HCT116 (cell line): ENCODE measurements at regions not wholly inside any gene's neighbourhood (a gene's known extent, or its start where the extent isn't known, plus 50 kb on each side); places are given as distances from the start of the nearest gene placed in this dataset.

Experiments used
- ATAC-seq: fragments of 200-7000 bp; cut with Tn5 transposase; 2 replicates; pipeline ENCODE4 v1.9.1; 2020; ENCODE audit warnings: mild to moderate bottlenecking, moderate library complexity
- BruUV-seq: library from RNA; stranded (reverse); fragments of 400-500 nt; replicated peaks from 2 replicates; lab custom pipeline; 2021; lab: Mats Ljungman, UMichigan
- CTCF ChIA-PET: fragments of 300-600 bp; sonication (Branson Sonifier 250); formaldehyde crosslinking; loops from one replicate; lab custom pipeline; 2021; ENCODE audit warnings: antibody characterized with exemption; lab: Charles Lee
- POLR2A ChIA-PET: fragments of 300-600, 350-600 bp; sonication (Branson Sonifier 250); formaldehyde crosslinking; loops from one replicate; lab custom pipeline; 2021; ENCODE audit warnings: antibody characterized with exemption; lab: Charles Lee
- RAD21 ChIA-PET, 2 experiments: fragments of 300-600 bp; sonication (Branson Sonifier 250); formaldehyde crosslinking; loops; one replicate each; lab custom pipeline; 2023; ENCODE audit warnings: low total read pairs in 2 of 2; ENCODE audit not compliant: uncharacterized antibody in 2 of 2, unreplicated experiment in 2 of 2, low non-redundant PET in 1 of 2; lab: Charles Lee
- DNase-seq: peaks from one replicate; pipeline ENCODE4 v3.0.0-alpha.2; 2010; ENCODE audit warnings: low read depth, low spot score
- H2AFZ ChIP-seq: fragments of 200-600 bp; shearing (Covaris generic), sonication (generic); 2 replicates; pipeline ENCODE4 v1.6.1; 2017; ENCODE audit warnings: low read depth, mixed run types, mixed read lengths, antibody characterized with exemption, low read length; ENCODE audit not compliant: poor library complexity, severe bottlenecking
- H3K27ac ChIP-seq: 2 replicates; pipeline ENCODE4 v1.5.1; 2012; ENCODE audit warnings: low read depth, low read length
- H3K27me3 ChIP-seq: fragments of 200-600 bp; sonication (generic); 2 replicates; pipeline ENCODE4 v1.6.1; 2016; ENCODE audit warnings: mixed run types, low read length, mixed read lengths; ENCODE audit not compliant: insufficient read depth
- H3K36me3 ChIP-seq, 2 experiments: fragments of 200-500 bp in 1 of 2; fragments of 200-600 bp in 1 of 2; sonication (Bioruptor generic) in 1 of 2; sonication (generic) in 1 of 2; 2 replicates each; pipeline versions ENCODE4 v1.5.1 to v1.6.1; 2014 to 2016; ENCODE audit warnings: low read length in 2 of 2, inconsistent platforms in 1 of 2, mixed read lengths in 1 of 2, mixed run types in 1 of 2; ENCODE audit not compliant: insufficient read depth in 2 of 2, control insufficient read depth in 1 of 2
- H3K4me1 ChIP-seq, 2 experiments: fragments of 200-600 bp in 1 of 2; sonication (generic) in 1 of 2; 2 replicates each; pipeline versions ENCODE4 v1.5.1 to v1.6.1; 2012 to 2017; ENCODE audit warnings: low read length in 2 of 2, inconsistent platforms in 1 of 2, mild to moderate bottlenecking in 1 of 2, mixed read lengths in 1 of 2, mixed run types in 1 of 2, moderate library complexity in 1 of 2; ENCODE audit not compliant: insufficient read depth in 2 of 2, control insufficient read depth in 1 of 2
- H3K4me2 ChIP-seq: fragments of 200-600 bp; sonication (generic); 2 replicates; pipeline ENCODE4 v1.6.1; 2017; ENCODE audit warnings: mixed run types, low read length, mixed read lengths
- H3K4me3 ChIP-seq, 2 experiments: fragments of 200-600 bp in 1 of 2; sonication (generic) in 1 of 2; replicated peaks in 1 of 2; 2 replicates each; pipeline ENCODE4 v1.5.1; 2011 to 2016; ENCODE audit warnings: low read length in 2 of 2, control low read depth in 1 of 2, low read depth in 1 of 2, mild to moderate bottlenecking in 1 of 2, mixed read lengths in 1 of 2, mixed run types in 1 of 2
- H3K79me2 ChIP-seq: fragments of 200-600 bp; sonication (generic); 2 replicates; pipeline ENCODE4 v1.6.1; 2017; ENCODE audit warnings: mild to moderate bottlenecking, mixed run types, low read length, moderate library complexity, mixed read lengths; ENCODE audit not compliant: insufficient read depth
- H3K9ac ChIP-seq: fragments of 200-600 bp; sonication (generic); 2 replicates; pipeline ENCODE4 v1.6.1; 2016; ENCODE audit warnings: low read length, mixed read lengths
- H3K9me2 ChIP-seq: fragments of 200-600 bp; sonication (generic), shearing (Covaris generic); 2 replicates; pipeline ENCODE4 v1.6.1; 2017; ENCODE audit warnings: mixed run types, mild to moderate bottlenecking, moderate library complexity; ENCODE audit not compliant: insufficient read depth
- H3K9me3 ChIP-seq, 2 experiments: fragments of 200-500 bp in 1 of 2; fragments of 200-600 bp in 1 of 2; sonication (Bioruptor generic) in 1 of 2; sonication (generic) in 1 of 2; 2 replicates each; pipeline ENCODE4 v1.6.1; 2014 to 2017; ENCODE audit warnings: low read length in 2 of 2, mixed read lengths in 2 of 2, inconsistent platforms in 1 of 2, low read depth in 1 of 2, mild to moderate bottlenecking in 1 of 2, mixed run types in 1 of 2, moderate library complexity in 1 of 2; ENCODE audit not compliant: control insufficient read depth in 1 of 2, insufficient read depth in 1 of 2
- H4K20me1 ChIP-seq: fragments of 200-600 bp; sonication (generic), shearing (Covaris generic); 2 replicates; pipeline ENCODE4 v1.6.1; 2017; ENCODE audit warnings: mixed run types, mild to moderate bottlenecking, moderate library complexity; ENCODE audit not compliant: insufficient read depth
- CBX3 ChIP-seq: IDR thresholded peaks from 2 replicates; pipeline ENCODE4 v1.6.1; 2012; ENCODE audit warnings: low read depth
- CEBPB ChIP-seq: IDR thresholded peaks from 2 replicates; pipeline ENCODE4 v1.6.1; 2012; ENCODE audit warnings: low read depth
- EGR1 ChIP-seq: IDR thresholded peaks from 2 replicates; pipeline ENCODE4 v1.6.1; 2012; ENCODE audit warnings: low read depth
- ELF1 ChIP-seq: IDR thresholded peaks from 2 replicates; pipeline ENCODE4 v1.6.1; 2012; ENCODE audit warnings: low read depth, borderline replicate concordance
- EZH2 ChIP-seq: fragments of 200-600 bp; sonication (generic); IDR thresholded peaks from 2 replicates; pipeline ENCODE4 v1.6.1; 2017; ENCODE audit warnings: antibody characterized with exemption, mixed run types
- FOSL1 ChIP-seq: IDR thresholded peaks from 2 replicates; pipeline ENCODE4 v1.6.1; 2012; ENCODE audit warnings: low read depth
- POLR2A ChIP-seq: IDR thresholded peaks from 2 replicates; pipeline ENCODE4 v1.7.0; 2011; ENCODE audit warnings: borderline replicate concordance; ENCODE audit not compliant: insufficient read depth, insufficient read length; ENCODE audit errors: extremely low read depth
- POLR2AphosphoS5 ChIP-seq: IDR thresholded peaks from 2 replicates; pipeline ENCODE4 v1.6.1; 2011; ENCODE audit warnings: mild to moderate bottlenecking, low read depth, low read length, moderate library complexity
- RAD21 ChIP-seq: IDR thresholded peaks from 2 replicates; pipeline ENCODE4 v1.6.1; 2012; ENCODE audit warnings: low read depth, mild to moderate bottlenecking
- SIN3A ChIP-seq: IDR thresholded peaks from 2 replicates; pipeline ENCODE4 v1.6.1; 2012; ENCODE audit warnings: low read depth
- TCF7L2 ChIP-seq: IDR thresholded peaks from 2 replicates; pipeline ENCODE4 v1.7.0; 2011; ENCODE audit warnings: borderline replicate concordance, inconsistent platforms; ENCODE audit not compliant: insufficient read depth, insufficient read length; ENCODE audit errors: extremely low read depth
- YY1 ChIP-seq: IDR thresholded peaks from 2 replicates; pipeline ENCODE4 v1.6.1; 2011; ENCODE audit warnings: low read length, low read depth, moderate library complexity, mild to moderate bottlenecking; ENCODE audit not compliant: insufficient replicate concordance; ENCODE audit errors: extremely low read depth
- ZFX ChIP-seq: fragments of 450-650 bp; IDR thresholded peaks from 2 replicates; pipeline ENCODE4 v1.6.1; 2017
- ZNF274 ChIP-seq: fragments of 200-500 bp; sonication (Bioruptor generic); IDR thresholded peaks from 2 replicates; pipeline ENCODE4 v1.6.1; 2014; ENCODE audit warnings: mild to moderate bottlenecking, low read depth, low read length, inconsistent platforms
- intact Hi-C: fragments of 100-400 bp; cut with micrococcal nuclease; formaldehyde crosslinking; loops from 2 replicates; pipeline ENCODE4 v1.10.0; 2022
- TF ChIP-seq, protein P1 (sequence below): IDR thresholded peaks from 2 replicates; pipeline ENCODE4 v1.6.1; 2012
- TF ChIP-seq, protein P2 (sequence below): IDR thresholded peaks from 2 replicates; pipeline ENCODE4 v1.6.1; 2012; ENCODE audit warnings: low read depth
- TF ChIP-seq, protein P3 (sequence below): IDR thresholded peaks from 2 replicates; pipeline ENCODE4 v1.6.1; 2011; ENCODE audit warnings: mild to moderate bottlenecking, low read length, moderate library complexity; ENCODE audit not compliant: insufficient replicate concordance; ENCODE audit errors: extremely low read depth
- TF ChIP-seq, protein P4 (sequence below): IDR thresholded peaks from 2 replicates; pipeline ENCODE4 v1.6.1; 2012
- TF ChIP-seq, protein P5 (sequence below), 3 experiments: fragments of 200-600 bp in 1 of 3; sonication (generic) in 1 of 3; IDR thresholded peaks in 2 of 3; conservative IDR thresholded peaks in 1 of 3; 2 replicates each; pipeline ENCODE4 v1.5.1; 2012 to 2017; ENCODE audit warnings: low read depth in 2 of 3, low read length in 2 of 3, antibody characterized with exemption in 1 of 3, borderline replicate concordance in 1 of 3, control low read depth in 1 of 3, mild to moderate bottlenecking in 1 of 3, mixed read lengths in 1 of 3, mixed run types in 1 of 3, moderate library complexity in 1 of 3; ENCODE audit not compliant: insufficient read depth in 1 of 3

DNA sequence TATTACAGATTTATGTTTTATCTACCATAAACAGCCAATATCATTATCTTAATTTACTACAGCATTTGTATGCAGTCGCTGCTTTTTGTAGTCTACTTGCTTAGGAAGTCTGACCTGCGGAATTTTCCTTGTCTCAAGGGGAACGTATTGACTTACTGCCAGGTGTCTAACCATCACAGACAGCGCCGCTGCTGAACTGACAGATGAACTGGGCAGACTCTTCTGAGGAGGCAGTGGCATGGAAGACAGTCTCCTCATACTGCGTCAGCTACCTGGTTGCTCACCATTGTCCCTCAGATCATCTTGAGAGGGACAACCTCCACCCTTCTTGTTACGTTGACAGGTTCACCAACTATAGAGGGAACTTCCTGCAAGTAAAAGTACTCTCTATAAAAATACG is 574.3 kb upstream of the ZNF462 start:
- Histone ChIP-seq H3K27ac (no peak overlapping the region), H3K4me3 (no peak overlapping the region), H3K27me3 (no peaks in the 10 kb centered on the region; the same call in 1 of the 2 replicates), H3K79me2 (no peaks in the 10 kb centered on the region), H3K4me2 (no peak overlapping the region), H2AFZ (no peak overlapping the region), H3K36me3 (no peaks in the 10 kb centered on the region), H4K20me1 (no peaks in the 10 kb centered on the region), H3K9me3 (no peaks in the 10 kb centered on the region), H3K9ac (no peak overlapping the region), H3K9me2 (no peaks in the 10 kb centered on the region), H3K4me1 (no peaks in the 10 kb centered on the region)
- RAD21 ChIA-PET: no interaction called here
- intact Hi-C loops: loop anchor here (10.0 kb wide), 1 partner anchor 756 kb away; no protein-coding TSS in a partner anchor
- no TSS peak for BruUV-seq
- POLR2A ChIA-PET: no interaction called here
- CTCF ChIA-PET: no interaction called here
- DNase-seq (no peak), ATAC-seq (no peak)
- no peak for TF ChIP-seq ZFX
- no peak for TF ChIP-seq ZNF274
- TF ChIP-seq, protein P1, sequence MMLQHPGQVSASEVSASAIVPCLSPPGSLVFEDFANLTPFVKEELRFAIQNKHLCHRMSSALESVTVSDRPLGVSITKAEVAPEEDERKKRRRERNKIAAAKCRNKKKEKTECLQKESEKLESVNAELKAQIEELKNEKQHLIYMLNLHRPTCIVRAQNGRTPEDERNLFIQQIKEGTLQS: no peak
- TF ChIP-seq SIN3A: no peak
- TF ChIP-seq POLR2A: no peak
- TF ChIP-seq FOSL1: no peak
- TF ChIP-seq RAD21: no peak
- TF ChIP-seq, protein P2, sequence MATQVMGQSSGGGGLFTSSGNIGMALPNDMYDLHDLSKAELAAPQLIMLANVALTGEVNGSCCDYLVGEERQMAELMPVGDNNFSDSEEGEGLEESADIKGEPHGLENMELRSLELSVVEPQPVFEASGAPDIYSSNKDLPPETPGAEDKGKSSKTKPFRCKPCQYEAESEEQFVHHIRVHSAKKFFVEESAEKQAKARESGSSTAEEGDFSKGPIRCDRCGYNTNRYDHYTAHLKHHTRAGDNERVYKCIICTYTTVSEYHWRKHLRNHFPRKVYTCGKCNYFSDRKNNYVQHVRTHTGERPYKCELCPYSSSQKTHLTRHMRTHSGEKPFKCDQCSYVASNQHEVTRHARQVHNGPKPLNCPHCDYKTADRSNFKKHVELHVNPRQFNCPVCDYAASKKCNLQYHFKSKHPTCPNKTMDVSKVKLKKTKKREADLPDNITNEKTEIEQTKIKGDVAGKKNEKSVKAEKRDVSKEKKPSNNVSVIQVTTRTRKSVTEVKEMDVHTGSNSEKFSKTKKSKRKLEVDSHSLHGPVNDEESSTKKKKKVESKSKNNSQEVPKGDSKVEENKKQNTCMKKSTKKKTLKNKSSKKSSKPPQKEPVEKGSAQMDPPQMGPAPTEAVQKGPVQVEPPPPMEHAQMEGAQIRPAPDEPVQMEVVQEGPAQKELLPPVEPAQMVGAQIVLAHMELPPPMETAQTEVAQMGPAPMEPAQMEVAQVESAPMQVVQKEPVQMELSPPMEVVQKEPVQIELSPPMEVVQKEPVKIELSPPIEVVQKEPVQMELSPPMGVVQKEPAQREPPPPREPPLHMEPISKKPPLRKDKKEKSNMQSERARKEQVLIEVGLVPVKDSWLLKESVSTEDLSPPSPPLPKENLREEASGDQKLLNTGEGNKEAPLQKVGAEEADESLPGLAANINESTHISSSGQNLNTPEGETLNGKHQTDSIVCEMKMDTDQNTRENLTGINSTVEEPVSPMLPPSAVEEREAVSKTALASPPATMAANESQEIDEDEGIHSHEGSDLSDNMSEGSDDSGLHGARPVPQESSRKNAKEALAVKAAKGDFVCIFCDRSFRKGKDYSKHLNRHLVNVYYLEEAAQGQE: no peak
- no peak for TF ChIP-seq CBX3
- TF ChIP-seq, protein P3, sequence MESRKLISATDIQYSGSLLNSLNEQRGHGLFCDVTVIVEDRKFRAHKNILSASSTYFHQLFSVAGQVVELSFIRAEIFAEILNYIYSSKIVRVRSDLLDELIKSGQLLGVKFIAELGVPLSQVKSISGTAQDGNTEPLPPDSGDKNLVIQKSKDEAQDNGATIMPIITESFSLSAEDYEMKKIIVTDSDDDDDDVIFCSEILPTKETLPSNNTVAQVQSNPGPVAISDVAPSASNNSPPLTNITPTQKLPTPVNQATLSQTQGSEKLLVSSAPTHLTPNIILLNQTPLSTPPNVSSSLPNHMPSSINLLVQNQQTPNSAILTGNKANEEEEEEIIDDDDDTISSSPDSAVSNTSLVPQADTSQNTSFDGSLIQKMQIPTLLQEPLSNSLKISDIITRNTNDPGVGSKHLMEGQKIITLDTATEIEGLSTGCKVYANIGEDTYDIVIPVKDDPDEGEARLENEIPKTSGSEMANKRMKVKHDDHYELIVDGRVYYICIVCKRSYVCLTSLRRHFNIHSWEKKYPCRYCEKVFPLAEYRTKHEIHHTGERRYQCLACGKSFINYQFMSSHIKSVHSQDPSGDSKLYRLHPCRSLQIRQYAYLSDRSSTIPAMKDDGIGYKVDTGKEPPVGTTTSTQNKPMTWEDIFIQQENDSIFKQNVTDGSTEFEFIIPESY: no peak
- TF ChIP-seq ELF1: no peak
- TF ChIP-seq, protein P4, sequence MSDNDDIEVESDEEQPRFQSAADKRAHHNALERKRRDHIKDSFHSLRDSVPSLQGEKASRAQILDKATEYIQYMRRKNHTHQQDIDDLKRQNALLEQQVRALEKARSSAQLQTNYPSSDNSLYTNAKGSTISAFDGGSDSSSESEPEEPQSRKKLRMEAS: no peak
- TF ChIP-seq, protein P5, sequence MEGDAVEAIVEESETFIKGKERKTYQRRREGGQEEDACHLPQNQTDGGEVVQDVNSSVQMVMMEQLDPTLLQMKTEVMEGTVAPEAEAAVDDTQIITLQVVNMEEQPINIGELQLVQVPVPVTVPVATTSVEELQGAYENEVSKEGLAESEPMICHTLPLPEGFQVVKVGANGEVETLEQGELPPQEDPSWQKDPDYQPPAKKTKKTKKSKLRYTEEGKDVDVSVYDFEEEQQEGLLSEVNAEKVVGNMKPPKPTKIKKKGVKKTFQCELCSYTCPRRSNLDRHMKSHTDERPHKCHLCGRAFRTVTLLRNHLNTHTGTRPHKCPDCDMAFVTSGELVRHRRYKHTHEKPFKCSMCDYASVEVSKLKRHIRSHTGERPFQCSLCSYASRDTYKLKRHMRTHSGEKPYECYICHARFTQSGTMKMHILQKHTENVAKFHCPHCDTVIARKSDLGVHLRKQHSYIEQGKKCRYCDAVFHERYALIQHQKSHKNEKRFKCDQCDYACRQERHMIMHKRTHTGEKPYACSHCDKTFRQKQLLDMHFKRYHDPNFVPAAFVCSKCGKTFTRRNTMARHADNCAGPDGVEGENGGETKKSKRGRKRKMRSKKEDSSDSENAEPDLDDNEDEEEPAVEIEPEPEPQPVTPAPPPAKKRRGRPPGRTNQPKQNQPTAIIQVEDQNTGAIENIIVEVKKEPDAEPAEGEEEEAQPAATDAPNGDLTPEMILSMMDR (IDR thresholded peaks at IDR 0.05 in 2 of 3, conservative IDR thresholded peaks at IDR 0.05 in 1 of 3; ENCODE audit: borderline replicate concordance in 1 of 3, insufficient read depth in 1 of 3, low read depth in 2 of 3, low read length in 2 of 3): no peak
- no peak for TF ChIP-seq EGR1
- TF ChIP-seq EZH2: no peak
- no peak for TF ChIP-seq CEBPB
- no peak for TF ChIP-seq POLR2AphosphoS5
- no peak for TF ChIP-seq TCF7L2
- TF ChIP-seq YY1: no peak
